K562 (cell line): ENCODE measurements at regions not wholly inside any gene's neighbourhood (a gene's known extent, or its start where the extent isn't known, plus 50 kb on each side); places are given as distances from the start of the nearest gene placed in this dataset.

Source experiments
- ATAC-seq: fragments of 200-7000 bp; cut with Tn5 transposase; 3 replicates; pipeline ENCODE4 v1.9.1; 2020; ENCODE audit warnings: moderate library complexity
- BruUV-seq: library from RNA; stranded (reverse); fragments of 400-500 nt; replicated peaks from 2 replicates; lab custom pipeline; 2021; lab: Mats Ljungman, UMichigan
- CTCF ChIA-PET: fragments of 300-600 bp; formaldehyde crosslinking; extraction: SDS; loops from one replicate; lab custom pipeline; 2021; ENCODE audit warnings: low intra/inter-chr PET ratio; lab: Yijun Ruan, JAX
- POLR2A ChIA-PET: fragments of 300-600, 350-650 bp; sonication (Branson Sonifier 250); formaldehyde crosslinking; extraction: SDS; loops from one replicate; lab custom pipeline; 2021; ENCODE audit warnings: antibody characterized with exemption, inconsistent platforms; lab: Yijun Ruan, JAX
- DNase-seq, 4 experiments: peaks; one replicate each; pipeline versions ENCODE4 v3.0.0 to v3.0.0-alpha.2; 2011 to 2018; ENCODE audit warnings: low spot score in 3 of 4, mixed read lengths in 3 of 4; ENCODE audit errors: extremely low read depth in 1 of 4
- FAIRE-seq: peaks from 2 replicates; lab custom pipeline; 2011; peaks lifted over from hg19 to GRCh38; lab: Jason Lieb, UNC
- H2AFZ ChIP-seq: 2 replicates; pipeline ENCODE4 v1.6.0; 2011; ENCODE audit warnings: low read depth, low read length, control low read depth, inconsistent platforms
- H3K27ac ChIP-seq: fragments of 200-600 bp; 3 replicates; pipeline ENCODE4 v1.8.0; 2011; ENCODE audit warnings: low read depth, mild to moderate bottlenecking, control low read depth, inconsistent platforms, low read length, moderate library complexity, mixed read lengths; ENCODE audit errors: extremely low read depth
- H3K27me3 ChIP-seq, 2 experiments: fragments of 300-600 bp in 1 of 2; 2 replicates in 1 of 2; 3 replicates in 1 of 2; pipeline versions ENCODE4 v1.6.0 to v1.8.0; 2011; ENCODE audit warnings: inconsistent platforms in 2 of 2, low read length in 2 of 2, mild to moderate bottlenecking in 1 of 2, mixed read lengths in 1 of 2, moderate library complexity in 1 of 2; ENCODE audit not compliant: control insufficient read depth in 2 of 2, insufficient read depth in 2 of 2
- H3K36me3 ChIP-seq: fragments of 300-600 bp; 3 replicates; pipeline ENCODE4 v1.8.0; 2011; ENCODE audit warnings: mild to moderate bottlenecking, low read length, inconsistent platforms; ENCODE audit not compliant: control insufficient read depth, insufficient read depth
- H3K4me1 ChIP-seq, 2 experiments: fragments of 200-600 bp in 1 of 2; replicated peaks in 1 of 2; 2 replicates in 1 of 2; 3 replicates in 1 of 2; pipeline versions ENCODE4 v1.5.1 to v1.8.0; 2011; ENCODE audit warnings: inconsistent platforms in 2 of 2, low read length in 2 of 2, mild to moderate bottlenecking in 1 of 2, mixed read lengths in 1 of 2, moderate library complexity in 1 of 2; ENCODE audit not compliant: control insufficient read depth in 2 of 2, insufficient read depth in 2 of 2
- H3K4me2 ChIP-seq: 2 replicates; pipeline ENCODE4 v1.6.1; 2011; ENCODE audit warnings: low read length, control low read depth, inconsistent platforms, mixed read lengths; ENCODE audit not compliant: insufficient read depth
- H3K4me3 ChIP-seq: fragments of 200-600 bp; sonication (generic), shearing (Covaris generic); 2 replicates; pipeline ENCODE4 v1.5.1; 2016; ENCODE audit warnings: control low read depth, inconsistent platforms
- H3K79me2 ChIP-seq: fragments of 200-600 bp; 3 replicates; pipeline ENCODE4 v1.8.0; 2011; ENCODE audit warnings: low read length, inconsistent platforms; ENCODE audit not compliant: control insufficient read depth, insufficient read depth
- H3K9ac ChIP-seq, 2 experiments: 2 replicates each; pipeline versions ENCODE4 v1.6.0 to v1.6.1; 2011; ENCODE audit warnings: low read depth in 2 of 2, low read length in 2 of 2, control low read depth in 1 of 2, inconsistent platforms in 1 of 2, mild to moderate bottlenecking in 1 of 2, mixed read lengths in 1 of 2; ENCODE audit not compliant: insufficient read depth in 1 of 2
- H3K9me1 ChIP-seq: one replicate; pipeline ENCODE4 v1.6.0; 2011; ENCODE audit warnings: inconsistent platforms, mild to moderate bottlenecking, low read length, moderate library complexity; ENCODE audit not compliant: control insufficient read depth, insufficient read depth
- H3K9me3 ChIP-seq: replicated peaks from 2 replicates; pipeline ENCODE4 v1.5.1; 2011; ENCODE audit warnings: low read depth, low read length, inconsistent platforms; ENCODE audit not compliant: control insufficient read depth, insufficient read depth
- H4K20me1 ChIP-seq: replicated peaks from 2 replicates; pipeline ENCODE4 v1.6.1; 2011; ENCODE audit warnings: low read length, inconsistent platforms, mixed read lengths; ENCODE audit not compliant: control insufficient read depth, insufficient read depth
- BRCA1 ChIP-seq, 2 experiments: fragments of 450-650 bp in 1 of 2; sonication (generic) in 1 of 2; formaldehyde crosslinking in 1 of 2; IDR thresholded peaks; 2 replicates each; pipeline versions ENCODE4 v1.5.0 to v1.6.1; 2017 to 2020; ENCODE audit warnings: mild to moderate bottlenecking in 1 of 2, missing genetic modification reagents in 1 of 2
- CSDE1 ChIP-seq, 2 experiments: fragments of 450-650 bp; IDR thresholded peaks; 2 replicates each; pipeline ENCODE4 v1.6.1; 2016; ENCODE audit warnings: mild to moderate bottlenecking in 1 of 2
- FOXK2 ChIP-seq, 2 experiments: fragments of 450-650 bp; IDR thresholded peaks in 1 of 2; conservative IDR thresholded peaks in 1 of 2; 2 replicates each; pipeline ENCODE4 v1.6.1; 2016; ENCODE audit warnings: low read depth in 2 of 2, mild to moderate bottlenecking in 1 of 2
- HCFC1 ChIP-seq: IDR thresholded peaks from 2 replicates; pipeline ENCODE4 v1.6.1; 2012; ENCODE audit warnings: low read depth, low read length, improper control_type of control experiment
- HDAC6 ChIP-seq: IDR thresholded peaks from 2 replicates; pipeline ENCODE4 v1.6.1; 2012; ENCODE audit warnings: low read depth, mild to moderate bottlenecking, control low read depth, inconsistent platforms, low read length, moderate library complexity
- HES1 ChIP-seq: fragments of 450-650 bp; IDR thresholded peaks from 2 replicates; pipeline ENCODE4 v1.6.1; 2016; ENCODE audit warnings: low read depth, mild to moderate bottlenecking, moderate library complexity
- HMG20A ChIP-seq: fragments of 450-650 bp; formaldehyde crosslinking; conservative IDR thresholded peaks from 2 replicates; pipeline ENCODE4 v1.4.0; 2020; ENCODE audit warnings: mild to moderate bottlenecking, mixed read lengths
- NFXL1 ChIP-seq: fragments of 450-650 bp; formaldehyde crosslinking; IDR thresholded peaks from 2 replicates; pipeline ENCODE4 v1.4.0; 2021; ENCODE audit warnings: mild to moderate bottlenecking
- RBM34 ChIP-seq: fragments of 200-400 bp; formaldehyde crosslinking; IDR thresholded peaks from 2 replicates; pipeline ENCODE4 v1.6.1; 2018; ENCODE audit warnings: low read length, borderline replicate concordance; ENCODE audit not compliant: insufficient read depth
- RNF219 ChIP-seq: fragments of 250-450 bp; sonication (Bioruptor Pico); IDR thresholded peaks from 2 replicates; pipeline ENCODE4 v1.5.0; 2022; ENCODE audit warnings: mild to moderate bottlenecking
- SMAD4 ChIP-seq: fragments of 250-450 bp; sonication (Bioruptor Pico); conservative IDR thresholded peaks from 2 replicates; pipeline ENCODE4 v1.8.0; 2021; ENCODE audit warnings: inconsistent platforms, mild to moderate bottlenecking, moderate library complexity
- SNIP1 ChIP-seq: fragments of 450-650 bp; IDR thresholded peaks from 2 replicates; pipeline ENCODE4 v1.7.1; 2017; ENCODE audit warnings: low read depth, mild to moderate bottlenecking
- TEAD1 ChIP-seq, 2 experiments: fragments of 450-650 bp in 1 of 2; sonication (generic) in 1 of 2; formaldehyde crosslinking; IDR thresholded peaks; 2 replicates each; pipeline versions ENCODE4 v1.4.0 to v1.8.0; 2020 to 2022; ENCODE audit warnings: mild to moderate bottlenecking in 2 of 2, missing genetic modification reagents in 1 of 2
- ZNF347 ChIP-seq: fragments of 450-650 bp; formaldehyde crosslinking; IDR thresholded peaks from 2 replicates; pipeline ENCODE4 v1.4.0; 2020; ENCODE audit warnings: low read depth, mild to moderate bottlenecking, moderate library complexity
- ZNF830 ChIP-seq: fragments of 250-450 bp; sonication (Bioruptor Pico); IDR thresholded peaks from 2 replicates; pipeline ENCODE4 v1.5.0; 2021; ENCODE audit warnings: mild to moderate bottlenecking
- WGBS: fragments of 100-300 bp; shearing (Covaris generic); methylation state at CpG from one replicate; pipeline ENCODE4 v1.1.6; 2016; ENCODE audit warnings: low coverage, mixed read lengths; ENCODE audit not compliant: insufficient coverage; ENCODE audit errors: missing lambda C conversion rate; 5-methylcytosine and 5-hydroxymethylcytosine counted together
- in situ Hi-C: fragments of 300-500 bp; cut with MboI; formaldehyde crosslinking; loops from 4 replicates; pipeline ENCODE4 v1.15.0; 2018; ENCODE audit warnings: inconsistent platforms, mixed read lengths
- intact Hi-C: fragments of 100-400 bp; cut with micrococcal nuclease; formaldehyde crosslinking; loops from 2 replicates; pipeline ENCODE4 v1.14.2; 2022

- Histone ChIP-seq H3K27me3 (peaks cover 8 to 10% of the 10 kb centered on the region in 2 experiments; a peak in 4 of 5 replicates), H3K4me3 (no peak overlapping the region), H3K4me2 (no peak overlapping the region), H3K9me3 (peaks cover 2% of the 10 kb centered on the region; the same call in 1 of the 2 replicates), H3K27ac (no peak overlapping the region), H2AFZ (no peak overlapping the region), H3K9me1 (no peaks in the 10 kb centered on the region), H3K4me1 (peaks cover 0 to 3% of the 10 kb centered on the region in 2 experiments; a peak in 2 of 5 replicates), H3K79me2 (no peaks in the 10 kb centered on the region), H3K9ac (no peak overlapping the region), H4K20me1 (no peaks in the 10 kb centered on the region), H3K36me3 (no peaks in the 10 kb centered on the region)
- ChIA-PET POLR2A (interaction anchor here (0.7 kb wide), 1 partner anchor 14 kb away, joined by 3 read pairs; no protein-coding TSS in a partner anchor), CTCF (no interaction called here)
- BruUV-seq: no TSS peak
- intact Hi-C loops: no loop called here
- in situ Hi-C loops: no loop called here
- TF ChIP-seq SNIP1: no peak
- no peak for TF ChIP-seq ZNF347 (CRISPR knock-in tag)
- no peak for TF ChIP-seq CSDE1 (IDR thresholded peaks at IDR 0.05)
- TF ChIP-seq NFXL1 (CRISPR knock-in tag): no peak
- TF ChIP-seq RBM34: no peak
- TF ChIP-seq FOXK2 (conservative IDR thresholded peaks at IDR 0.05 in 1 of 2, IDR thresholded peaks at IDR 0.05 in 1 of 2; ENCODE audit: low read depth in 2 of 2): no peak
- no peak for TF ChIP-seq HMG20A (CRISPR knock-in tag)
- TF ChIP-seq HCFC1: no peak
- no peak for TF ChIP-seq HES1
- no peak for TF ChIP-seq RNF219 (CRISPR knock-in tag)
- TF ChIP-seq HDAC6: no peak
- TF ChIP-seq SMAD4: no peak
- no peak for TF ChIP-seq ZNF830 (CRISPR knock-in tag)
- no peak for TF ChIP-seq BRCA1 (IDR thresholded peaks at IDR 0.05)
- no peak for TF ChIP-seq BRCA1 (CRISPR knock-in tag; IDR thresholded peaks at IDR 0.05)
- TF ChIP-seq TEAD1 (CRISPR knock-in tag; IDR thresholded peaks at IDR 0.05): no peak
- ATAC-seq (no peak), DNase-seq (no peak), FAIRE-seq (no peak)
- WGBS: 14% methylated on average over 1 of the region's 1 CpG
Measured at GRCh38 chr16:79662122-79662521, 61.6 kb upstream of the MAF start.
